A673 (cell line): ENCODE measurements at regions not wholly inside any gene's neighbourhood (a gene's known extent, or its start where the extent isn't known, plus 50 kb on each side); places are given as distances from the start of the nearest gene placed in this dataset.

Experiments used
- BruUV-seq: library from RNA; stranded (reverse); fragments of 400-500 nt; replicated peaks from 2 replicates; lab custom pipeline; 2021; lab: Mats Ljungman, UMichigan
- CTCF ChIA-PET: fragments of 300-600 bp; sonication (Branson Sonifier 250); formaldehyde crosslinking; loops from one replicate; lab custom pipeline; 2022; ENCODE audit warnings: antibody characterized with exemption; lab: Charles Lee
- POLR2A ChIA-PET: fragments of 300-600 bp; sonication (Branson Sonifier 250); formaldehyde crosslinking; loops from one replicate; lab custom pipeline; 2022; ENCODE audit warnings: antibody characterized with exemption; ENCODE audit not compliant: low non-redundant PET; lab: Charles Lee
- DNase-seq: peaks from one replicate; pipeline ENCODE4 v3.0.0-alpha.2; 2015; ENCODE audit warnings: low spot score
- H3K27ac ChIP-seq: fragments of 200-600 bp; sonication (generic); 2 replicates; pipeline ENCODE4 v1.5.1; 2016; ENCODE audit warnings: mixed run types, low read depth, mild to moderate bottlenecking, mixed read lengths, antibody characterized with exemption, low read length; ENCODE audit not compliant: poor library complexity, severe bottlenecking
- H3K27me3 ChIP-seq: fragments of 200-600 bp; sonication (generic); replicated peaks from 2 replicates; pipeline ENCODE4 v1.6.1; 2017; ENCODE audit warnings: mixed run types, low read depth, mild to moderate bottlenecking, mixed read lengths, antibody characterized with exemption, low read length; ENCODE audit not compliant: insufficient read depth, poor library complexity
- H3K36me3 ChIP-seq: fragments of 200-600 bp; sonication (generic); 2 replicates; pipeline ENCODE4 v1.6.1; 2016; ENCODE audit warnings: mixed run types, mild to moderate bottlenecking, mixed read lengths, antibody characterized with exemption, low read length; ENCODE audit not compliant: insufficient read depth, poor library complexity, severe bottlenecking
- H3K4me1 ChIP-seq: fragments of 200-600 bp; sonication (generic); 2 replicates; pipeline ENCODE4 v1.6.1; 2017; ENCODE audit warnings: mixed run types, mild to moderate bottlenecking, mixed read lengths, antibody characterized with exemption, low read length; ENCODE audit not compliant: insufficient read depth, poor library complexity, severe bottlenecking
- H3K4me3 ChIP-seq: fragments of 200-600 bp; sonication (generic); 2 replicates; pipeline ENCODE4 v1.5.1; 2016; ENCODE audit warnings: low read depth, mixed run types, mild to moderate bottlenecking, mixed read lengths, low read length; ENCODE audit not compliant: poor library complexity, severe bottlenecking
- H3K9me3 ChIP-seq: fragments of 200-600 bp; sonication (generic); 2 replicates; pipeline ENCODE4 v1.6.1; 2016; ENCODE audit warnings: mixed run types, low read depth, mild to moderate bottlenecking, mixed read lengths, antibody characterized with exemption, low read length; ENCODE audit not compliant: poor library complexity, severe bottlenecking
- EZH2 ChIP-seq: fragments of 200-600 bp; sonication (generic); IDR thresholded peaks from 2 replicates; pipeline ENCODE4 v1.6.1; 2017; ENCODE audit warnings: borderline replicate concordance, low read depth, mild to moderate bottlenecking, mixed read lengths, antibody characterized with exemption, low read length; ENCODE audit not compliant: poor library complexity, severe bottlenecking
- intact Hi-C: fragments of 100-400 bp; cut with micrococcal nuclease; formaldehyde crosslinking; loops from one replicate; pipeline ENCODE4 v1.10.0; 2022; ENCODE audit not compliant: unreplicated experiment
- TF ChIP-seq, protein P1 (sequence below): fragments of 300-800, 200-600 bp; sonication (generic); conservative IDR thresholded peaks from 2 replicates; pipeline ENCODE4 v1.5.1; 2017; ENCODE audit warnings: low read depth, mild to moderate bottlenecking, antibody characterized with exemption, low read length, moderate library complexity, mixed read lengths

DNA sequence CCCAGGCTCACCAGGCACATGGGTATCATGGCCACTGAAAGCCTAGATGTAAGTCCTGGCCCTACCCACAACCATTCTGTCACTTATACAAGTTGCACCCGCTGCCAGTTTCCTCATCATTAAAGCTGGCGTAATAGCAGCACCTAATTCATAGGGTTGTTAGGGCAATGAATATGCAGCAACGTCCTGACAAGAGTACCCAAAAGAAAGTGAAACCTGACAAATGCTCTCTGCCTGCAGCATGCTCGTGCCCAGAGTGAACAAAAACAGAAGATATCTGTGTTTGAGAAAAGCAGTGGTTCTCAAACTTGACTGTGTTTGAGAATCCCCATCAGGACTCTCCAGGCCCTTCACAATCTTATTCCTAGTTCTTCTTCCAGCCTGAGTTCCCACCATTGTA, 632.4 kb downstream of the SEMA5A start:
- ChIA-PET POLR2A (no interaction called here), CTCF (no interaction called here)
- BruUV-seq = no TSS peak

DNA sequence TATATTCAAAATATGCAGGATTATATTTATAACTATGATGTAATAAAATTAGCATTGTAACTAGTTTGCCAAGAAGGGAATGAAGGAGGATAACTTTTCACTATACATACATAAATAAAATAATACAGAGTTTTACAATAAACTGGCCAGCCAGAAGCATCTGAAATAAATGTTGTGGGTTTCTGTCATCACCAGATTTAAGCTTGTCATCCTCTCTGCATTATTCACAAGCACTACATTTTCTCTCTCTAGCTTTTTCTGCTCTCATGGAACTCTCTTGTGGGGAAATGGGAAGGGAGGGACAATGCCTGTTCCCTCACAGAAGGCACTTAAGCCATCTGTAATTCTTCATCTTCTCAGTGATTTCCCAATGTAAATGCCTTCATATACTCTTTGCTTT, 626.8 kb downstream of the SEMA5A start:
- BruUV-seq = no TSS peak
- Histone ChIP-seq H3K27ac (no peak overlapping the region), H3K9me3 (peaks cover 28% of the 10 kb centered on the region), H3K4me3 (no peak overlapping the region), H3K36me3 (no peaks in the 10 kb centered on the region), H3K27me3 (no peaks in the 10 kb centered on the region), H3K4me1 (no peaks in the 10 kb centered on the region)
- no peak for TF ChIP-seq EZH2
- TF ChIP-seq, protein P1, sequence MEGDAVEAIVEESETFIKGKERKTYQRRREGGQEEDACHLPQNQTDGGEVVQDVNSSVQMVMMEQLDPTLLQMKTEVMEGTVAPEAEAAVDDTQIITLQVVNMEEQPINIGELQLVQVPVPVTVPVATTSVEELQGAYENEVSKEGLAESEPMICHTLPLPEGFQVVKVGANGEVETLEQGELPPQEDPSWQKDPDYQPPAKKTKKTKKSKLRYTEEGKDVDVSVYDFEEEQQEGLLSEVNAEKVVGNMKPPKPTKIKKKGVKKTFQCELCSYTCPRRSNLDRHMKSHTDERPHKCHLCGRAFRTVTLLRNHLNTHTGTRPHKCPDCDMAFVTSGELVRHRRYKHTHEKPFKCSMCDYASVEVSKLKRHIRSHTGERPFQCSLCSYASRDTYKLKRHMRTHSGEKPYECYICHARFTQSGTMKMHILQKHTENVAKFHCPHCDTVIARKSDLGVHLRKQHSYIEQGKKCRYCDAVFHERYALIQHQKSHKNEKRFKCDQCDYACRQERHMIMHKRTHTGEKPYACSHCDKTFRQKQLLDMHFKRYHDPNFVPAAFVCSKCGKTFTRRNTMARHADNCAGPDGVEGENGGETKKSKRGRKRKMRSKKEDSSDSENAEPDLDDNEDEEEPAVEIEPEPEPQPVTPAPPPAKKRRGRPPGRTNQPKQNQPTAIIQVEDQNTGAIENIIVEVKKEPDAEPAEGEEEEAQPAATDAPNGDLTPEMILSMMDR = no peak
- POLR2A ChIA-PET = no interaction called here
- no peak for DNase-seq
- intact Hi-C loops = no loop called here
- CTCF ChIA-PET = no interaction called here

More for the DNA sequence above, 632.4 kb downstream of the SEMA5A start:
- intact Hi-C loops = no loop called here
- Histone ChIP-seq H3K4me3 (no peak overlapping the region), H3K4me1 (no peaks in the 10 kb centered on the region), H3K36me3 (no peaks in the 10 kb centered on the region), H3K27me3 (no peaks in the 10 kb centered on the region), H3K27ac (no peak overlapping the region), H3K9me3 (peaks cover 14% of the 10 kb centered on the region)
- TF ChIP-seq, protein P1 = no peak
- TF ChIP-seq EZH2 = no peak
- no peak for DNase-seq

DNA sequence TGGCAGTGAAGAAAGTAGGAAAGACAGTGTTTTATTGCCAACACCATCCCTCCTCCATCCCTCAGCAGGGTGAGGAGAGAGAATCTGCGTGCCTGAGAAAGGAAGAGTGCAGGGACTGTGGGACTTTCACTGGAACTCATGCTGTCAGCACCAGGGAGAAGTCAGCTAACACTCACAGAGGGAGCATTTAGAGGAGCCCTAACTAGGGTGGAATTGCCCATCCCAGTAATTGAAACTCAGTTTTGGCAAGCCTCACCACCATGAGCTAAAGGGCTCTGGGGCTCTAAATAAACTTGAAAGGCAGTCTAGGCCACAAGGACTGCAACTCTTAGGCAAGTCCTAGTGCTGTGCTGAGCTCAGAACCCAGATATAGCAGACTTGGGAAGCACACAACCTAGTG, 622.3 kb downstream of the SEMA5A start:
- H3K27ac ChIP-seq = no peak overlapping the region
- ChIA-PET POLR2A (no interaction called here), CTCF (no interaction called here)
- intact Hi-C loops = no loop called here
- TF ChIP-seq, protein P1 = no peak
- no peak for DNase-seq
- no TSS peak for BruUV-seq
- no peak overlapping the region for H3K4me3 ChIP-seq
- H3K9me3 ChIP-seq = peaks cover 31% of the 10 kb centered on the region
- no peaks in the 10 kb centered on the region for H3K27me3 ChIP-seq
- no peaks in the 10 kb centered on the region for H3K36me3 ChIP-seq
- no peaks in the 10 kb centered on the region for H3K4me1 ChIP-seq
